ENCODE measurements at regions not wholly inside any gene's neighbourhood (a gene's known extent, or its start where the extent isn't known, plus 50 kb on each side); places are given as distances from the start of the nearest gene placed in this dataset.

DNA sequence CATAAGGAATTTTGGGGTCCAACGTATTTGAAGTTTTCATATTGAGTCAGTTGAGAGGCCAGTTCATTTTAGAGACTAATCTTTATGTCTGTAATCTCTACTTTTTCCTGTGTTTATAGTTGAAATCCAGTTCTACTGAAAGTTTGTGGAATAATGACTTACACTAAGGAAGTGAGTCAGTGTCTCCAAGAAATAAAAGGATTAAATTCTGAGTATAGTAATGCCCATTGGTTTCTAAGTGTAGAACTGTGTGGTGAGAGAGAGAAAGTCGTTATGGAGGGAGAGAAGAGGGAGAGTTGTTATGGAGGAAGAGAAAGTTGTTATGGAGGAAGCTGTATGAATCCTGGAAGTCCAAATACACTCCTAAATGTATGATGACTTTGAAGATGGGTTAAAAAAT is 264.6 kb upstream of the HAND2 start:
- ATAC-seq (no peak), DNase-seq (ENCODE audit: extremely low read depth in 1 of 4, low spot score in 3 of 4) (no peak), FAIRE-seq (no peak)
- H3K27me3 ChIP-seq (ENCODE audit: control insufficient read depth in 2 of 2, insufficient read depth in 2 of 2, low read length in 2 of 2), result no peaks in the 10 kb centered on the region
- WGBS (ENCODE audit: insufficient coverage, low coverage, missing lambda C conversion rate), result 3% methylated on average over 2 of the region's 2 CpGs
- no peak overlapping the region for H2AFZ ChIP-seq (ENCODE audit: low read depth, low read length)
- no peak overlapping the region for H3K9ac ChIP-seq (ENCODE audit: insufficient read depth in 1 of 2, low read depth in 2 of 2, low read length in 2 of 2)
- in situ Hi-C loops (cut with MboI) (no loop called here), intact Hi-C loops (cut with micrococcal nuclease) (no loop called here)
- ChIA-PET CTCF (ENCODE audit: low intra/inter-chr PET ratio) (no interaction called here), POLR2A (no interaction called here)
- no peaks in the 10 kb centered on the region for H3K4me1 ChIP-seq (replicated peaks in 1 of 2; ENCODE audit: control insufficient read depth in 2 of 2, insufficient read depth in 2 of 2, low read length in 2 of 2)
- H3K9me1 ChIP-seq (ENCODE audit: control insufficient read depth, insufficient read depth, low read length), result no peaks in the 10 kb centered on the region
- no peak overlapping the region for H3K27ac ChIP-seq (ENCODE audit: extremely low read depth, low read depth, low read length)
- BruUV-seq (replicated peaks), result no TSS peak
- no peaks in the 10 kb centered on the region for H3K9me3 ChIP-seq (replicated peaks; ENCODE audit: control insufficient read depth, insufficient read depth, low read depth, low read length)
- no peak overlapping the region for H3K4me3 ChIP-seq
- H3K79me2 ChIP-seq (ENCODE audit: control insufficient read depth, insufficient read depth, low read length), result no peaks in the 10 kb centered on the region
- no peaks in the 10 kb centered on the region for H3K36me3 ChIP-seq (ENCODE audit: control insufficient read depth, insufficient read depth, low read length)
- H3K4me2 ChIP-seq (ENCODE audit: insufficient read depth, low read length), result no peak overlapping the region
- no peaks in the 10 kb centered on the region for H4K20me1 ChIP-seq (replicated peaks; ENCODE audit: control insufficient read depth, insufficient read depth, low read length)
- TF ChIP-seq GABPB2 (CRISPR knock-in tag; conservative IDR thresholded peaks at IDR 0.05), result no peak
- TF ChIP-seq TAL1 (IDR thresholded peaks at IDR 0.05), result no peak
- TF ChIP-seq MIER1 (IDR thresholded peaks at IDR 0.05; ENCODE audit: low read depth), result no peak
- TF ChIP-seq CXXC5 (CRISPR knock-in tag; IDR thresholded peaks at IDR 0.05), result no peak
- no peak for TF ChIP-seq PYGO2 (tag; IDR thresholded peaks at IDR 0.05)
- no peak for TF ChIP-seq SMAD2 (IDR thresholded peaks at IDR 0.05; ENCODE audit: low read depth, low read length)
- no peak for TF ChIP-seq ARID3A (IDR thresholded peaks at IDR 0.05; ENCODE audit: borderline replicate concordance, low read depth, low read length)
- TF ChIP-seq, protein P1, sequence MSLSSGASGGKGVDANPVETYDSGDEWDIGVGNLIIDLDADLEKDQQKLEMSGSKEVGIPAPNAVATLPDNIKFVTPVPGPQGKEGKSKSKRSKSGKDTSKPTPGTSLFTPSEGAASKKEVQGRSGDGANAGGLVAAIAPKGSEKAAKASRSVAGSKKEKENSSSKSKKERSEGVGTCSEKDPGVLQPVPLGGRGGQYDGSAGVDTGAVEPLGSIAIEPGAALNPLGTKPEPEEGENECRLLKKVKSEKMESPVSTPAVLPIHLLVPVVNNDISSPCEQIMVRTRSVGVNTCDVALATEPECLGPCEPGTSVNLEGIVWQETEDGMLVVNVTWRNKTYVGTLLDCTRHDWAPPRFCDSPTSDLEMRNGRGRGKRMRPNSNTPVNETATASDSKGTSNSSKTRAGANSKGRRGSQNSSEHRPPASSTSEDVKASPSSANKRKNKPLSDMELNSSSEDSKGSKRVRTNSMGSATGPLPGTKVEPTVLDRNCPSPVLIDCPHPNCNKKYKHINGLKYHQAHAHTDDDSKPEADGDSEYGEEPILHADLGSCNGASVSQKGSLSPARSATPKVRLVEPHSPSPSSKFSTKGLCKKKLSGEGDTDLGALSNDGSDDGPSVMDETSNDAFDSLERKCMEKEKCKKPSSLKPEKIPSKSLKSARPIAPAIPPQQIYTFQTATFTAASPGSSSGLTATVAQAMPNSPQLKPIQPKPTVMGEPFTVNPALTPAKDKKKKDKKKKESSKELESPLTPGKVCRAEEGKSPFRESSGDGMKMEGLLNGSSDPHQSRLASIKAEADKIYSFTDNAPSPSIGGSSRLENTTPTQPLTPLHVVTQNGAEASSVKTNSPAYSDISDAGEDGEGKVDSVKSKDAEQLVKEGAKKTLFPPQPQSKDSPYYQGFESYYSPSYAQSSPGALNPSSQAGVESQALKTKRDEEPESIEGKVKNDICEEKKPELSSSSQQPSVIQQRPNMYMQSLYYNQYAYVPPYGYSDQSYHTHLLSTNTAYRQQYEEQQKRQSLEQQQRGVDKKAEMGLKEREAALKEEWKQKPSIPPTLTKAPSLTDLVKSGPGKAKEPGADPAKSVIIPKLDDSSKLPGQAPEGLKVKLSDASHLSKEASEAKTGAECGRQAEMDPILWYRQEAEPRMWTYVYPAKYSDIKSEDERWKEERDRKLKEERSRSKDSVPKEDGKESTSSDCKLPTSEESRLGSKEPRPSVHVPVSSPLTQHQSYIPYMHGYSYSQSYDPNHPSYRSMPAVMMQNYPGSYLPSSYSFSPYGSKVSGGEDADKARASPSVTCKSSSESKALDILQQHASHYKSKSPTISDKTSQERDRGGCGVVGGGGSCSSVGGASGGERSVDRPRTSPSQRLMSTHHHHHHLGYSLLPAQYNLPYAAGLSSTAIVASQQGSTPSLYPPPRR (CRISPR knock-in tag; IDR thresholded peaks at IDR 0.05; ENCODE audit: borderline replicate concordance), result no peak
- TF ChIP-seq, protein P2, sequence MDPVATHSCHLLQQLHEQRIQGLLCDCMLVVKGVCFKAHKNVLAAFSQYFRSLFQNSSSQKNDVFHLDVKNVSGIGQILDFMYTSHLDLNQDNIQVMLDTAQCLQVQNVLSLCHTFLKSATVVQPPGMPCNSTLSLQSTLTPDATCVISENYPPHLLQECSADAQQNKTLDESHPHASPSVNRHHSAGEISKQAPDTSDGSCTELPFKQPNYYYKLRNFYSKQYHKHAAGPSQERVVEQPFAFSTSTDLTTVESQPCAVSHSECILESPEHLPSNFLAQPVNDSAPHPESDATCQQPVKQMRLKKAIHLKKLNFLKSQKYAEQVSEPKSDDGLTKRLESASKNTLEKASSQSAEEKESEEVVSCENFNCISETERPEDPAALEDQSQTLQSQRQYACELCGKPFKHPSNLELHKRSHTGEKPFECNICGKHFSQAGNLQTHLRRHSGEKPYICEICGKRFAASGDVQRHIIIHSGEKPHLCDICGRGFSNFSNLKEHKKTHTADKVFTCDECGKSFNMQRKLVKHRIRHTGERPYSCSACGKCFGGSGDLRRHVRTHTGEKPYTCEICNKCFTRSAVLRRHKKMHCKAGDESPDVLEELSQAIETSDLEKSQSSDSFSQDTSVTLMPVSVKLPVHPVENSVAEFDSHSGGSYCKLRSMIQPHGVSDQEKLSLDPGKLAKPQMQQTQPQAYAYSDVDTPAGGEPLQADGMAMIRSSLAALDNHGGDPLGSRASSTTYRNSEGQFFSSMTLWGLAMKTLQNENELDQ (CRISPR knock-in tag; IDR thresholded peaks at IDR 0.05; ENCODE audit: borderline replicate concordance), result no peak
- no peak for TF ChIP-seq ADNP (tag; IDR thresholded peaks at IDR 0.05)
- TF ChIP-seq ZKSCAN8 (CRISPR knock-in tag; IDR thresholded peaks at IDR 0.05), result no peak
- TF ChIP-seq CBFA2T2 (conservative IDR thresholded peaks at IDR 0.05), result no peak
- no peak for TF ChIP-seq TAF7 (tag; IDR thresholded peaks at IDR 0.05)
- TF ChIP-seq ETV1 (tag; conservative IDR thresholded peaks at IDR 0.05; ENCODE audit: low read depth), result no peak
- no peak for TF ChIP-seq RAD51 (IDR thresholded peaks at IDR 0.05; ENCODE audit: borderline replicate concordance, low read depth)
- no peak for TF ChIP-seq CBX5 (IDR thresholded peaks at IDR 0.05; ENCODE audit: borderline replicate concordance, low read depth)
- no peak for TF ChIP-seq ZNF347 (CRISPR knock-in tag; IDR thresholded peaks at IDR 0.05; ENCODE audit: low read depth)

All from K562 (cell line).